Type B pancreatic cell (in vitro differentiated cells): ENCODE measurements at regions not wholly inside any gene's neighbourhood (a gene's known extent, or its start where the extent isn't known, plus 50 kb on each side); places are given as distances from the start of the nearest gene placed in this dataset.

Experiments
- DNase-seq: peaks from one replicate; pipeline ENCODE4 v3.0.0; 2021; ENCODE audit warnings: mixed read lengths; ENCODE audit not compliant: unreplicated experiment; ENCODE audit errors: extremely low spot score
- H3K27ac Mint-ChIP-seq: 2 replicates; pipeline ENCODE4 v1.8.0; 2021; ENCODE audit warnings: mild to moderate bottlenecking, mixed read lengths
- H3K27me3 Mint-ChIP-seq: 2 replicates; pipeline ENCODE4 v1.8.0; 2021; ENCODE audit warnings: mixed read lengths
- H3K36me3 Mint-ChIP-seq: 2 replicates; pipeline ENCODE4 v1.8.0; 2021; ENCODE audit warnings: mixed read lengths
- H3K4me1 Mint-ChIP-seq: one replicate; pipeline ENCODE4 v1.8.0; 2021; ENCODE audit warnings: mixed read lengths; ENCODE audit not compliant: unreplicated experiment
- H3K4me3 Mint-ChIP-seq: 2 replicates; pipeline ENCODE4 v1.8.0; 2021; ENCODE audit warnings: mild to moderate bottlenecking, mixed read lengths
- H3K9me3 Mint-ChIP-seq: 2 replicates; pipeline ENCODE4 v1.8.0; 2021; ENCODE audit warnings: mixed read lengths
- TF ChIP-seq, protein P1 (sequence below): fragments of 200-600 bp; sonication (generic); conservative IDR thresholded peaks from 2 replicates; pipeline ENCODE4 v1.5.0; 2021; ENCODE audit warnings: antibody characterized with exemption, mild to moderate bottlenecking

DNA sequence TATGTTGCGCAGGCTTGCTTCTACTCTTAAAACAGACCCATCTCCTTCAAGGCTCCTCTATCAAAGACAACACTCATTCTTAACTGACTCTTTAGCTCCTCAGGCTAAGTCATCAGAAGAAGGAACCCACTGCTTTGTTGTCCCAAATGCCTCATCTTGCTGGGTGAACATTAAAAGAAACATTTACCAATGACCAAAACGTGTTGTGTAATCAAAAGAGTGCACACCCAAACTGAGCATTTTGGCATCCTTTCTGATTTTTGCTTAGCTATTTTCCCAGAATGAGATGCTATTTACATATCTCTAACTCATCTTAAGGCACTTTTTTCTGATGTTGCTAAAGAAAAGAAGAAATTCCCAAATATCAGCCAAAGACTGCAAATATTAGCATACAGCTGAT is 131.7 kb upstream of the VCX3A start:
- no peaks in the 10 kb centered on the region for H3K4me1 Mint-ChIP-seq
- no peak overlapping the region for H3K27ac Mint-ChIP-seq
- H3K4me3 Mint-ChIP-seq: no peak overlapping the region
- H3K9me3 Mint-ChIP-seq: peaks cover 7% of the 10 kb centered on the region
- DNase-seq: no peak
- H3K36me3 Mint-ChIP-seq: no peaks in the 10 kb centered on the region
- no peaks in the 10 kb centered on the region for H3K27me3 Mint-ChIP-seq
- TF ChIP-seq, protein P1, sequence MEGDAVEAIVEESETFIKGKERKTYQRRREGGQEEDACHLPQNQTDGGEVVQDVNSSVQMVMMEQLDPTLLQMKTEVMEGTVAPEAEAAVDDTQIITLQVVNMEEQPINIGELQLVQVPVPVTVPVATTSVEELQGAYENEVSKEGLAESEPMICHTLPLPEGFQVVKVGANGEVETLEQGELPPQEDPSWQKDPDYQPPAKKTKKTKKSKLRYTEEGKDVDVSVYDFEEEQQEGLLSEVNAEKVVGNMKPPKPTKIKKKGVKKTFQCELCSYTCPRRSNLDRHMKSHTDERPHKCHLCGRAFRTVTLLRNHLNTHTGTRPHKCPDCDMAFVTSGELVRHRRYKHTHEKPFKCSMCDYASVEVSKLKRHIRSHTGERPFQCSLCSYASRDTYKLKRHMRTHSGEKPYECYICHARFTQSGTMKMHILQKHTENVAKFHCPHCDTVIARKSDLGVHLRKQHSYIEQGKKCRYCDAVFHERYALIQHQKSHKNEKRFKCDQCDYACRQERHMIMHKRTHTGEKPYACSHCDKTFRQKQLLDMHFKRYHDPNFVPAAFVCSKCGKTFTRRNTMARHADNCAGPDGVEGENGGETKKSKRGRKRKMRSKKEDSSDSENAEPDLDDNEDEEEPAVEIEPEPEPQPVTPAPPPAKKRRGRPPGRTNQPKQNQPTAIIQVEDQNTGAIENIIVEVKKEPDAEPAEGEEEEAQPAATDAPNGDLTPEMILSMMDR: no peak

DNA sequence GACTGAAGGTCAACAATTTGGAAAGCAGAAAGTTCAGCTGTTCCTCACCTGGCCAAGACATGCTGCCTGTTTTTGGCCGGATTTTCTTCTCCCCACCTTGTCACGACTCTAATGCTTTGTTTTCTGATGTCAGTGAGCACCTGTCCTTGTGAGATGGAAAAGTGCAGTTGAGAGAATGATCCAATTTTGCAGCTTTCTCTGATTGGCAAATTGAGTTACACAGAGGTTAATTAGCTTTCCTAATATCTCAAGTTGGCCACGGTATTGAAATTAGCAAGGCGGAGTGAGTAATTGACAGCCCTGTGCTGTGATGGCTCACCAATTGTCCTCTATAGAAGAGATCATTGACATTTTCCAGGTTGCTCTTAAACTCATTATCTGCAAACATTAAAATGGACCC is 126.8 kb upstream of the VCX3A start:
- H3K4me3 Mint-ChIP-seq: no peak overlapping the region
- peaks cover 7% of the 10 kb centered on the region for H3K9me3 Mint-ChIP-seq
- H3K36me3 Mint-ChIP-seq: no peaks in the 10 kb centered on the region
- DNase-seq: no peak
- no peaks in the 10 kb centered on the region for H3K27me3 Mint-ChIP-seq
- H3K27ac Mint-ChIP-seq: no peak overlapping the region
- TF ChIP-seq, protein P1: no peak
- no peaks in the 10 kb centered on the region for H3K4me1 Mint-ChIP-seq

DNA sequence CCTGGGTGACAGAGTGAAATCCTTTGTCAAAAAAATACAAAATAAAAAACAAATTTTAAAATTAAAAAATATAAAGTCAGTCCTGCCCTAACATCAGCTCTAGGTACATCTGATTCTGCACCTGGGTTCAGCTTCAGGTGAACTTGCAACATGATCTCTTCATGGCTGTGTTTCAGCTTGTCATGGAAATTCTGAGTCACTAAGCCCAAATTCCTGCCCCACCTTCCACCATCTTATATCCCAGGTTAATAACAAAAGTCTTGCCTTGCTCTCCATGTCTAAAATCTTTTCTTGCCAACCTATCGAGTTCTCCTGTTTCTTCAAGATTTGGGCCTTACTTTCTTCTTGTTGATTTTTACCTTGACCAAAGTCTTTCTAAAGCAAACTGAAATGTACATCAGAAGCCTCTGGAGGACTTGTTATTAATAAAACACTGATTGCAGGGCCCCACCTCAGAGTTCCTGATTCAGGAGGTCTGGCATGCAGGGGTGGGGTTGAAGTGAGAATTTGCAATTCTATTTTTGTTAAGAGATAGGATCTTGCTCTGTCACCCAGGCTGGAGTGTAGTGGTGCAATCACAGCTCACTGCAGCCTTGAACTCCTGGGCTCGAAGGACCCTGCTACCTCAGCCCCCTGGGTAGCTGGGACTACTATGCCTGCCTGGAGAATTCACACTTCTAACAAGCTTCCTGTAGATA is 125.8 kb upstream of the VCX3A start:
- no peak for DNase-seq
- Mint-ChIP-seq H3K4me1 (no peaks in the 10 kb centered on the region), H3K27me3 (no peaks in the 10 kb centered on the region), H3K9me3 (peaks cover 7% of the 10 kb centered on the region), H3K27ac (peak overlapping the region; percentile 87), H3K36me3 (no peaks in the 10 kb centered on the region), H3K4me3 (no peak overlapping the region)
- TF ChIP-seq, protein P1: no peak

DNA sequence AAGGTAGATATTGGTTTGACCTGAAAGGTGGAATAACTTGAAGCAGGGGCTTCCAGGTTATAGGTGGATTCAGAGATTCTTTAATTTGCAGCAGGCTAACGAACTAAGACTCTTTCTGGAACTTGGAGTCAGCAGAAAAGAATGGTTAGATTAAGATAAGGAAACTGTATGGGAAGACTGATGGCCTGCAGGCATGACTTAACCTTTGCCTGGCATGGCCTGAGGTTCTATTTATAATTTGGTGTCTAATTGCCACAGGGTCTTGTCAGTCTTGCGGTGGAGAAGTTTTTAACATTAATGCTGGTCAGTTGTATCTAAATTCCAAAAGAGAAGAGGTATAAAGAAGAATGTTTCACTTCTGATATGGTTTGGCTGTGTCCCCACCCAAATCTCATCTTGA is 110.3 kb upstream of the VCX3A start:
- Mint-ChIP-seq H3K27ac (no peak overlapping the region), H3K4me1 (no peaks in the 10 kb centered on the region), H3K4me3 (no peak overlapping the region), H3K27me3 (no peaks in the 10 kb centered on the region), H3K9me3 (peaks cover 12% of the 10 kb centered on the region), H3K36me3 (peaks cover 3% of the 10 kb centered on the region)
- DNase-seq: no peak
- TF ChIP-seq, protein P1: no peak

DNA sequence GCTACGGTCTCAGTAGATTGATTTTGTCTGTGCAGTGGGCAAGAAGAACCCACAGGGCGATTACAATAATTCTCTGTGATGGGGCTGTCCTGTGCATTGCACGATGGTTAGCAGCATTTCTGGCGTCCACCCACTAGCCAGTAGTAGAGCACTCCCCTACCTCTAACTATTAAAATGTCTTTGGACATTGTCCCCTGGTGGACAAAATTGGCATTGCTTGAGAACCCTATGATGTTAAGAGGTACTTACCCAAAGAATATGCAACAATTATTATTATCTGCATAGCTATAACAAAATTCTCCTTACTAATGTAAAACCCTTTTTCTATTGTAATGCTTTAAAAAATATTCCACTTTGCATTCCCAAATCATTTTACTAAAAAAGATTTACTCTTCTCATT is 109.5 kb upstream of the VCX3A start:
- TF ChIP-seq, protein P1: peak; percentile 67
- Mint-ChIP-seq H3K4me1 (no peaks in the 10 kb centered on the region), H3K27me3 (no peaks in the 10 kb centered on the region)

More for the DNA sequence above, 109.5 kb upstream of the VCX3A start:
- peaks cover 3% of the 10 kb centered on the region for H3K36me3 Mint-ChIP-seq
- peaks cover 12% of the 10 kb centered on the region for H3K9me3 Mint-ChIP-seq
- no peak for DNase-seq
- no peak overlapping the region for H3K4me3 Mint-ChIP-seq
- no peak overlapping the region for H3K27ac Mint-ChIP-seq
